HG03460 (cell line): ENCODE measurements at regions not wholly inside any gene's neighbourhood (a gene's known extent, or its start where the extent isn't known, plus 50 kb on each side); places are given as distances from the start of the nearest gene placed in this dataset.
"Not testable (repeated sequence)": the region's sequence is repeated elsewhere in the genome, so short reads cannot be mapped to it uniquely, and the experiment has no call there.

Experiments
- ATAC-seq: cut with Tn5 transposase; IDR thresholded peaks from one replicate; pipeline ENCODE4 v1.9.1; 2021; ENCODE audit not compliant: unreplicated experiment

DNA sequence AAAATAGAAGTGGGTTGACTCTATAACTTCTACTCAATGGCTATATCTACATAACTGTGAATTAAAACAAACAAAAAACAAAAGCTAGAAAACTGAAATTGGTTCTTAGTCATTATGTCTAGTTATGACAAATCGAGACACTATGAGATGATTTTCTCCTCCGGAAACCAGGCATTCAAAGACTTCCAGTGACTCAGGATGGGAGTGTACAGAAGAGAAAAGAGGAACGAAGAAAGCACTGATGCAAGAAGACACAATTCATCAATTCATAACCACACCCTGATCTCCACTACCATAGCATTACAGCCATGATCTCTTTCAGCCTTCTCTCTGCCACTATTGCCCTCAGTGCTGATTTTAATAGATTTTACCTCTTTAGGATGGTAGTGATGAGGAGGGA is 253.6 kb downstream of the CBLL2 start:
- ATAC-seq, result peak; percentile 99

DNA sequence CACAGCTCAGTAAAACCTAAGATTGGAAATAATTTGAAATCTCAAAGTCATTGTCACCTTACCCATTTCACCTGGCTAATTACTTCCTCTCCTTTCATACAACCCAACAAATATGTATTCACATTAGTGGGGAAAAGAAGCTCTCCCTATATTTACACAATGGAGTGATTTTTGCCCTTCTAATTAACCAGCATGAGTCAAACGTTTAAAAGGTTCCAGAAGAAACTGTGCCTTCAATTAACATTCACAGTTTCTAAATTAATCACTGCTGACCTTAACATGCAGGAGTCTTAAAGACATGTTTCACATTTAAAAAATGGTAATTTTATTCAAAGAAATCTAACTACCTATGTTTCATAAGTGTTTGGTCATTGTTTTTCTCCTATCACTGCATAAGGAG is 254.6 kb downstream of the CBLL2 start:
- no peak for ATAC-seq

DNA sequence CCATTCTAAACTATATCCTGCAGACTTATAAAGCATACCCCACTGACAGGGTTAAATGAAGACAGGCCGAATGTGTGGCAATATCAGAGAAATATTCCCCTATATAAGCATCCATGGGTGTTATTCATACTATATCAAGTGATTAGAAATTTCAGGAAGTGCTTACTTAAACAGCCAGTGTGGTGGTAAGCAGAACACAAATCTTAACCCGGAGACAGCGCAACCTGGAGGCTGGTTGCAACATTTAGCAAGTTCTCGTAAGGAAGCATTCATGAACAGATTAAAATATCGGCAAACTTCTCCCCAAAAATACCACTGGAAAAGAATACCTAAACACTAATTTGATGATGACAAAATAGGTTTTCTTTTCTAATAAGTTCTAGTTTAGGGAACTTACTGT is 261.2 kb downstream of the CBLL2 start:
- no peak for ATAC-seq

DNA sequence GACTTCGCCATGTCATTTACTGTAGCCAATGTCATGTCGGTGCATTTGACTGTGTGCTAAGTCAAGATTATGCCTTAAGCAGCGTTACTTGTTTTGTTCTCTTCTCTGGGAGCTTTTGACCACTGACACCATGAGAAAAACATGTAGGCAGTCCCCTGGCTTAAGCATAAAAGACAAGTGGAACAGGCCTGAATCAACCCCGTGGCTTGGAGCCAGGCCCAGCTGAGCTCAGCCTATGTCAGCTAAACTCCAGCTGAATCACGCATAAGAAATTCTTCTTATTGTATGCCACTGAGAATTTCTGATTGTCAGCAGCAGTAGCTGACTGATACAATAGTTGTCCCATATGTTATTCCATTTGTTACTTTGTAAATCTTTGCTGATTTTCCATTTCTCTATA is 261.9 kb downstream of the CBLL2 start:
- ATAC-seq, result no peak

DNA sequence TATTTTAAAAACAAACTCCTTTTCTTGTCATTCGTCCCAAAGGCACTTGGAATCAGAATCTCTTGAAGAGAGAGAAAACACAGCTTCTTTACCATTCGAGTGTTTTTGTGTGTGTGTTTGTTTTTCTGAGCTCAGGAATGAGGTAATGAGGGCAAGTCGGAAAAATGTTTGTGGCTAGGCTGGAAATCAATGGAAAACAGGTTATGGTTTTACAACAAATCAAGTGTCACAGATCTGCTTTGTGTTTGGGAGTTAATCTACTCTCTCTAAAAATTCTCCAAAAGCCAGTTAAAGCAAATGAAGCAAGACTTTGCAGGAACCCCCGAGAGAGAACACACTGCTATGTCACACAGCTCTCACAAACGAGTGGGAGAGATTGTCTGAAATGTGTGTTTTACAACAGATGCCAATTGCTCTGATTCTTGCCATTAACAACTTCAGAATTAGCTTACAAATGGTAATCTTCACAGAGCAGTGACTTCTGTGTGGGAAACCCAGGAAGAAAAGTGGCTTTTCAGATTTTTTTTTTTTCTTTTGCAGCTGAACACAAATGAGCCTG is 264.1 kb downstream of the CBLL2 start:
- no peak for ATAC-seq

DNA sequence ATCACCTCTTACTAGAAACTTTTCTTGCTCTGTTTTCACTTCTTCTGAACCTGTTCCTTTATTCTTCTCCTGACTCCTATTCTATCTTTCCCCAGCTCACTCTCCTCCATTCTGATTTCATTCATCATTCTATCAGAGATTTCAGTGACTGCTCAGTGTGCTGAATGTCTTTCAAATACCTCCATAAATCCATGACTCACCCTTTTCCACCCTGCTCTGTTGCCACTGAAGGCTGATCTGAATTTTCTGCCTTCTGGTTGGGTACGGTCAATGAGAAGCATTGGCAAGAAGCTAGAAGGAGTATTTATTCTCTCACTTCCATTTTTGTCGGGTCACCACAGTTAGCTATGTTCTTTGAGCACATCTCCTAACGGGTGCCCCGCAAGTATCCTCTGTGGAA is 265.9 kb downstream of the CBLL2 start:
- ATAC-seq, result no peak

DNA sequence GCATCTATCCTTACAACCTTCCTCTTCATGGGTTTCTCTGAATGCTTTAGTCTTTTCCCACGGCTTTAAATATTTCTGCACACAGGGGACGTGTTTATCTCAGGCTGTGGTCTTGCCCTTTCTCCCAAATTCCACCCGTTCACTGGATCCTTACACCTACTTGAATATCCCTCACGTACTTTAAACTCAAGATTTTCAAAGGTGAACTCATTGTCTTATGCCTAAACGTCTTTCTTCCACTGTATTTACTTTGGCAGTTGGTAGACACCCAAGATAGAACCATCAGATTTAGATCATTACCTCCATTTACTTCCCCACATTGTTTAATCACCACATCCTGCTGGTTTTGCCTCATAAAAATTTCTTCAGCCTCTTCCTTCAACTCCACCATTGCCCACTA is 269.2 kb downstream of the CBLL2 start:
- ATAC-seq, result no peak

DNA sequence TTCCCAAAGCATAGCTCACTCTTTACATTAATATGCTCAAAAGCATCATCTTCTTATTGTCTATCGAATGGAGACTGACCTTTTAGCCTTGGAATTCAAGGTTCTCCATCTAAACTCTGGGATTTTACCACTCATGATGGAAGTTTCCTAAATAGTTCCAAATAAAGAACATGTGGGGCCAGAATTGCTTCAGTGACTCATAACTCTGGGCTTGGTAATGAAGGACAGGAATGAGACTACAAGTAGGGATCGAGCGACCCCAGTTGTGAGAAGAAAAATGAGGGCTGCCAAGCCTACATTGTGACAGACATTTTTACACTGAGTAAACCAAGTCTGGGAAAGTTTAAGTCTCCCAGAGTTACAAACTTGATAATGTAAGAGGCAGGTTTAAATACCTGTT is 269.9 kb downstream of the CBLL2 start:
- ATAC-seq, result no peak

DNA sequence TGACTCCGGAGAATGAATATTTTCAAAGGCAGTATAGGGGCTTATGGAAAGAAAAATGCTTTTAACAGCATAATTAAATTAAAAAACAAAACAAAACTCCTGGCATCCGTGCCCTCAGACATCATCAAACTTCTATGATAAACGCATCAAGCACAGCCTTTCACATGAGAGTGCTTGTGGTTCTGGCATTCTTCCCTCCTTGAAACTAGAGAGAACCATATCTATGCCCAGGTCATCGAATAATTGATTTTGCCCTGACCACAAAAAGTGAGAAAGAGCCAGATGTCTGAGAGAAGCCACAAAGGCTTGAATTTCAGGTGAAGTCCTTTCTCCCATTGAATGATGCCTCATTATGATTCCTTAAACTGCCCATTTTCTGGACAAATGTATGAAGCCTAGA is 286.8 kb downstream of the CBLL2 start:
- no peak for ATAC-seq

DNA sequence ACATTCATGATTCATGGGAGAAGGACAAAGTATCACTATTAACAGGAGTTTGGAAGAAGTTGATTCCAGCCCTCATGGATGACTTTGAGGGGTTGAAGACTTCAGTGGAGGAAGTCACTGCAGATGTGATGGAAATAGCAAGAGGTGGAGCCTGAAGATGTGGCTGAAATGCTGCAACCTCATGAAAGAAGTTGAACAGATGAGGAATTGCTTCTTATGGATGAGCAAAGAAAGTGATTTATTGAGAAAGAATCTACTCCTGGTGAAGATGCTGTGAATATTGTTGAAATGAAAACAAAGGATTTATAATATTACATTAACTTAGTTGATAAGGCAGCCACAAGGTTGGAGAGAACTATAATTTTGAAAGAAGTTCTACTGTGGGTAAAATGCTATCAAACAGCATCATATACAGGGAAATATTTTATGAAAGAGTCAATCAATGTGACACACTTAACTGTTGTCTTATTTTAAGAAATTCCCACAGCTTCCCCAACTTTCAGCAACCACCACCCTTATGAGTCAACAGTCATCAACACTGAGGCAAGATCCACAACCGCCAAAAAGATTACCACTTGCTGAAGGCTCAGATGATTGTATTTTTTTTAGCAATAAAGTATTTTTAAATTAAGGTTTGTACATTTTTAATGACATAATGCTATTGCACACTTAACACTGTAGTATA is 302.6 kb downstream of the CBLL2 start:
- no peak for ATAC-seq

DNA sequence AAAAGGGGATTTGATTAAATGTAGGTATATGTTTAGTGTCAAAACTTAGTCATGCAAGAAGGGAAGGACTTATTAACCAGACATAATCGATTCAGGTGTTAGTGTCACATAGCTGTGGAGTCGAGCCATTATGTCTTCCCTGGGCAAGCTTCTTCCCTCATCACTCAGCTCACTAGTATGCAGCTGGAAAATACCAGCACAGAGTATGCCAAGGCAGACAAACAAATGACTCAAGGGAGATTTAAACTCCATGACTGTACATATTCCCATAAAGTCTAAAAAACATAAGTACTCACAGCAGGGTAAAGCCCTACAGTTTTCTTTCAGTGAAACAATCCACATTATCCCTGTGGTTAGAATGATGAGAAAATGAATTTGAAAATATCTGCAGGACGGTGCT is 304.5 kb downstream of the CBLL2 start:
- ATAC-seq, result no peak

DNA sequence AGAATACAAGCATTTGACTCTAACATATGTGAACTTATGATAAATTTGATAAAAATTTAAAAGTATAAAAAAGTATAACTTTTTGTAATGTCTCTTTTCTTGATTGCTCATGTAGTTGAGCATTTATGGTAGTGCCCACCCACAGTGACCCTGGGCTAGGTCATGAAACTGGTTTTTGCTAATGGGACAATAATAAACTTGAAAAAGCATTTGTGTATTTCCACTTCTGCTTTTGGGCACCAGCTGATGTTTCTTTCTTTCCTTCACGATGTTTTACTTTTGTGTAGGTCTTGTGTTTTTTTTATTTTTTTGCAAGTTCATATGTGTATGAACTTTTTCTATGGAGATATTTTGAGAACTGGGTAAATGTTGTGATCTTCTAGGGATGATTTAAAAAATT is 313.1 kb downstream of the CBLL2 start:
- ATAC-seq, result no peak

DNA sequence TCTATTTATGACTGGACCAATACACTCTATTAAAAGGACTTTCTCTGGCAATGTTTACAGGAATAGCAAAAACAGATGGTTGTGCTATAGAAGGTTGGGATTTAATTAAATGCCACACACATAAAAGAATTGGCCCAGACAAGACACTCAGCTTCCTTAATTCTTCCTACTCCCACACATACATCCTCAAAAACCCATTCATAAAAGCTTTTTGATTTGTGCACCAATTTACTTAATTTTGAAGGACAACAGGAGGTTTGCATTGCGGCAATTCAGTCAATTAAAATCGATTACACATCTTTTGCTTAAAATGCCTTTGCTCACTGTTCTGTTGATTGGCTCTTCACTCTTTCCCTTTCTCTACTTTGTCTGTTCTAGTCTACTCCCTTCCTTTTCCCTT is 317.1 kb downstream of the CBLL2 start:
- ATAC-seq, result no peak

DNA sequence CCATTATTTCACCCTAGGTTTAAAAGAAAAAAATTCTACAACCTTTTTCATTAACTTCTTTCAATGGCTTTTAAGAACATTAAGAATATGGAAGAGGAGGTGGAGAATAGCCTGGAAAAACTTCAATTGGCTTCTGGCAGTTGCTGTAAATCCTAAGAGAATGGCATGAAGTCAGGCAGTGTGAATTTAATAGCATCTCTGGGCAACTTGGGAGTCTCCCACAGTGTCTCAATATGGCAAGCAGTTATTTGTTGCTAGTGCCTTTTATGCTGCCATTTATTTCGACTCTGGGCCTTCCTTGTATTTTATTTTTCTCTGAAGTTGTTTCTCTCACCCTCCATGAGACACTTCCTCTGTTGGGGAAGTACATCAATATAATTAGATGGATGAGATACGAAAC is 322.1 kb downstream of the CBLL2 start:
- no peak for ATAC-seq

DNA sequence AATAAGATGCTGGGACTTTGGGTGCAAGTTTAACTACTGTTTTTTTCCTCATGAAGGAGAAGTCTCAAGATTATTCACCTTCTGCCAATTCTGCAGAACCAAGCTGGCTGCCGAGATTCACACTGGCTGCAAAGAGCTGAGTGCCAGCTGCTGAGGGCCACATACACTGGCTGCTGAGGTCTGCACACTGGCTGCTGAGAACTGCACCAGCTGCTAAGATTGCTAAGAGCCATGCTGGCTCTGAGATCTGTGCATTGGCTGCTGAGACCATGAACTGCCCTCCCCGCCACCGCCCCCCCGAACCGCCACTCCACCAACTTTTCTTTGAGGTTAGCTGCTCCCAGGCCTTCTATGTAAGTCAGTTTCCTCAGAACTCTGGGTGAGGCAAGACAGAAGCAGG is 330.3 kb downstream of the CBLL2 start:
- no peak for ATAC-seq

DNA sequence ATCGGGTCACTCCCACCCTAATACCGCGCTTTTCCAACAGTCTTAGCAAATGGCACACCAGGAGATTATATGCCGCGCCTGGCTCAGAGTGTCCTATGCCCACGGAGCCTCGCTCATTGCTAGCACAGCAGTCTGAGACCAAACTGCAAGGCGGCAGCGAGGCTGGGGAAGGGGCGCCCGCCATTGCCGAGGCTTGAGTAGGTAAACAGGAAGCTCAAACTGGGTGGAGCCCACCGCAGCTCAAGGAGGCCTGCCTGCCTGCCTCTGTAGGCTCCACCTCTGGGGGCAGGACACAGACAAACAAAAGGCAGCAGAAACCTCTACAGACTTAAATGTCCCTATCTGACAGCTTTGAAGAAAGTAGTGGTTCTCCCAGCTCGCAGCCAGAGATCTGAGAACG is 336.7 kb downstream of the CBLL2 start:
- not testable (repeated sequence) for ATAC-seq

DNA sequence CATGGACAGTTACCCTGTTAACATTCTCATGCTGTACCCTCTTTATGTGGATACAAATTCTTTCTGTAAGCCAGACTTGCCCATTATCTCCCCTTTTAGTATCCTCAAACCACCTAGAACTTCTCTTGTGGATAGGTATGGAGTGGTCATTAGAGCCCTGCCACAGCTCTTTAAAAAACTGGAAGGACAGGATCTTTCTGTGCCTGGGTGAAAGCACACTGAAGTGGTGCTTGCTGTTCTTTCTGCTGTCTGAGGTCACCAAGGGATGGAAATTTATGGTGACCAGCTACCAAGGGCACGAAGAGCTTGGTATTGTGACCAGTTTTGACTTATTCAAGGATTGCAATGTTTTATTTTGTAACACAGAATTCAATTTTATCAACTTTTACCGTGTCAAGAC is 344.2 kb downstream of the CBLL2 start:
- no peak for ATAC-seq

DNA sequence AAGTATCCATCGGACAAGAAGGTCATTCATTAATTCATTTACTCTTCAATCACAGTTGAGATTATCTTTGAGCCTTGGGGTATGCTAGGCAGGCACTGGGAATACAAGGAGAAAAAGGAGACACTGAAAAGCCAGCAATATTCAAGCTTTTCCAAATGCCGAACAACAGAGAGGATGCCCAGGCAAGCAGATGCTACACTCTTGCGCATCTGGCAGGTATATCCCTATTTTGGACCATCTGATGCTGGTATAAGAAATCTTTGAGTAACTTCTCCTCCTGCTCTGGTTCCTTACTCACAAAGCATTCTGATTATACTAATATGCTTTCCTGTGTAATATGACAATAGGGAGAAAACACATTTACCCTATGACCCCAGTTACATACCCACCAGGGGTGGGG is 354.9 kb downstream of the CBLL2 start:
- ATAC-seq, result no peak

DNA sequence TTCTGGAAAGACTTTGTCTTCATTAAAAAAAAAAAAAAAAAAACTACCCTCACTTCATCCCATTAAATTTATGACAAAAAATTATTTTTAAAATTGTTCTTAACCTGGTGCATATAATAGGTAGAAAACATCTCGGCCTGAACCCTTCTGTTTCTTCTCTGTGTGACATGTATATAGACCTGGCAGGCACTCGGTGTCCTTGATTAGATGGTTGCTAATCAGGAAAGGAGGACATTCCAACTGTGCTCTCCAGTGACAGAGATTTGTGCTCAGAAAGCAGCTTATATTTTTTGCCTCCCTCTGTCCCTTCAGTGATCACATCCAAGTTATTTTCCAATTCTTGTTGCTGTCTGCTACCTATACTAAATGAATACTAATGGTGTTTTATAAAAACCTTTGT is 355.6 kb downstream of the CBLL2 start:
- ATAC-seq, result no peak

DNA sequence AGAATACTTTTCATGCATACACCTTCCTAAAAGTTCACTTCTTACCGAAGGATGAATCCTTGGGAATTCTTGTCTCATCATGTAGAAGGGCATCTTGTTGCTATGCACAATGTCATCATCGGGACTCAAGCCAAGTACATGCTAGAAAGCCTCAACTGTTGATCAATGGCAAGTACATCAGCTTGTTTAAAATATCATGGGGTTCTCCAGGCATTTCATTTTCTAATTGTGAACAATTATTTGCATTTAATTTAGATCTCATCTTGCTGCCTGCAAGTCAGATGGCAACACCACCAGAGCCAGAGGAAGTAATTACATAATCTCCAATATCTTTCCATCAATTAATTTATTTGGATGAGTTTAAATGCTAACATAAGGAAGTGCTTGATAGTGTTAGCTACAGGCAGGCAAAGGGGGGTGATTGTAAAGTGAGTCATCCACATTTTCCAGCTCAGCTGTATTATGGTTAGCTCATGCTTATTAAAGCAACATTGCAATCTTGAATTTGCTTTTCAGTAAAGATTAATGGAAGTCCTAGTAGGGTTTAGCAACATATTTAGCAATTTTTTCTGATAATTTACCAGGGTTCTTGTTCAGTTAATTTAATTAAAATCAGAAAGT is 356.5 kb downstream of the CBLL2 start:
- ATAC-seq, result no peak

DNA sequence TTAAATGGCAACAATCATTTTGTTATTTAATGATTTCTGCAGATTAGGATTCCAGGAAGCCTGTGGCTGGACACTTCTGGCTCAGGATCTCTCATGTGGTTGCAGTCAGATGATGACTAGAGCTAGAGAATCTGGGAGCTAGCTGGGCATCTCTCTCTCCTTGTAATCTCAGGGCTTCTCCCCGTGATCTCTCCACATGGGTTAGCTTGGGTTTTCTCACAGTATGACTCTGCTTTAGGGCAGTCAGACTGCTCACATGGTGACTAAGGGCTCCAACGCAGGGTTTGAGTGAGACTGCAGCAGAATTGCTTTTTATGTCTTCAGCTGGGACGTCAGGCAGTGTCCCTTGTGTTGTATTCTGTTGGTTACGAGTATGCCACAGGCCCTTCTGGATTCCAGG is 361.4 kb downstream of the CBLL2 start:
- ATAC-seq, result no peak

DNA sequence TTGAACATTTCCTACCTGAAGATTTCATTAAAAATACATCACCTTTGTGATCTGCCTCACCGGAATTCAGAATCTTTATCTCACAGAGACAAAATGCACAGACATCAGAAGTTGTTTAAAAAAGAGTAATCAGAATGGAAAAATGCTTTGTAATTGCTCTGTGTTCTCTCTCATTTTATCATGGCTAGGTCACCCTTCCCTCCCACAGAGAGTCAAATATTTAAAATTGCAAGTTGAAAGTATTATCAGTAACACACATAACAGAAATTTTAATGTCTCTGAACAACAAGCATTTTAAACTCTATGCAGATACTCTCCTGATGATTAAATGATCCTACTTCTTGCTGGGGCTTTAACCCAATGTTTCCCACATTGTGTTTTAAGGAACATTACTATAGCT is 362.0 kb downstream of the CBLL2 start:
- no peak for ATAC-seq

DNA sequence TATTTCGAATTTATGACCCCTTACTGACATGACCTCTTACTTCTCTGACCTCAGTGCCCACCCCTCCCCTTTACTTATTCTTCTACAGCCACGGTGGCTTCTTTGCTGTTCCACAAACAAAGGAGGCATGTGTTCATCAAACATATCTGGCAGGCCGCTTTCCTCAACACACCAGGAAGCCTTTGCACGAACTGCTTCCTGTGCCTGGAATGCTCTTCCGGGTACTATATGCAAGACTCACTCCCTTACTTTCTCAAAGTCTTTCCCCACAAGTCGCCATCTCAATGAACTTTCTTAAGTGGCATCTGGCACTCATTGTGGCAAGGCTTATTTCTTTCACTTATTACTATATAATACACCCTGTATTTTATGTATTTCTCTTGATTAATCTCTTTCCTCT is 351.5 kb upstream of the DDX53 start:
- ATAC-seq, result no peak
